HepG2 (cell line): ENCODE measurements at regions not wholly inside any gene's neighbourhood (a gene's known extent, or its start where the extent isn't known, plus 50 kb on each side); places are given as distances from the start of the nearest gene placed in this dataset.

Experiments
- ATAC-seq: fragments of 200-7000 bp; cut with Tn5 transposase; 3 replicates; pipeline ENCODE4 v1.9.1; 2020; ENCODE audit warnings: mild to moderate bottlenecking, moderate library complexity
- BruUV-seq: library from RNA; stranded (reverse); fragments of 400-500 nt; replicated peaks from 2 replicates; lab custom pipeline; 2021; lab: Mats Ljungman, UMichigan
- CTCF ChIA-PET: fragments of 300-600 bp; formaldehyde crosslinking; extraction: SDS; loops from one replicate; lab custom pipeline; 2021; ENCODE audit warnings: low total read pairs, inconsistent platforms, low intra/inter-chr PET ratio; lab: Yijun Ruan, JAX
- POLR2A ChIA-PET: fragments of 350-600 bp; sonication (Branson Sonifier 250); formaldehyde crosslinking; loops from one replicate; lab custom pipeline; 2020; ENCODE audit warnings: antibody characterized with exemption, inconsistent platforms; lab: Yijun Ruan, JAX
- DNase-seq: peaks from one replicate; pipeline ENCODE4 v3.0.0-alpha.2; 2015; ENCODE audit warnings: low spot score
- FAIRE-seq: peaks from 3 replicates; lab custom pipeline; 2011; peaks lifted over from hg19 to GRCh38; lab: Jason Lieb, UNC
- H2AFZ ChIP-seq: one replicate; pipeline ENCODE4 v1.6.1; 2011; ENCODE audit warnings: low read length, inconsistent platforms
- H3K27ac ChIP-seq: fragments of 300-600 bp; 3 replicates; pipeline ENCODE4 v1.8.0; 2011; ENCODE audit warnings: mixed run types, mild to moderate bottlenecking, mixed read lengths, low read length, inconsistent platforms; ENCODE audit not compliant: insufficient read depth; ENCODE audit errors: extremely low read length
- H3K27me3 ChIP-seq, 2 experiments: fragments of 200-600 bp in 1 of 2; 2 replicates in 1 of 2; 3 replicates in 1 of 2; pipeline versions ENCODE4 v1.6.0 to v1.8.0; 2011; ENCODE audit warnings: low read length in 2 of 2, mild to moderate bottlenecking in 2 of 2, moderate library complexity in 2 of 2, inconsistent platforms in 1 of 2; ENCODE audit not compliant: insufficient read depth in 2 of 2, control insufficient read depth in 1 of 2
- H3K36me3 ChIP-seq, 2 experiments: fragments of 200-600 bp in 1 of 2; replicated peaks in 1 of 2; 2 replicates in 1 of 2; 3 replicates in 1 of 2; pipeline versions ENCODE4 v1.5.1 to v1.8.0; 2011; ENCODE audit warnings: low read length in 2 of 2, inconsistent platforms in 1 of 2; ENCODE audit not compliant: insufficient read depth in 2 of 2, control insufficient read depth in 1 of 2
- H3K4me1 ChIP-seq: 2 replicates; pipeline ENCODE4 v1.5.1; 2012; ENCODE audit warnings: low read length, inconsistent platforms; ENCODE audit not compliant: insufficient read depth
- H3K4me2 ChIP-seq: 2 replicates; pipeline ENCODE4 v1.6.0; 2011; ENCODE audit warnings: low read depth, low read length, inconsistent platforms
- H3K4me3 ChIP-seq, 3 experiments: fragments of 200-600 bp in 1 of 3; sonication (generic), shearing (Covaris generic) in 1 of 3; replicated peaks in 1 of 3; 2 replicates each; pipeline ENCODE4 v1.5.1; 2011 to 2016; ENCODE audit warnings: low read length in 3 of 3, inconsistent platforms in 2 of 3, low read depth in 2 of 3, mild to moderate bottlenecking in 2 of 3, control low read depth in 1 of 3, mixed read lengths in 1 of 3; ENCODE audit not compliant: insufficient read depth in 1 of 3
- H3K79me2 ChIP-seq: one replicate; pipeline ENCODE4 v1.6.1; 2011; ENCODE audit warnings: low read length, inconsistent platforms; ENCODE audit not compliant: insufficient read depth
- H3K9ac ChIP-seq: 2 replicates; pipeline ENCODE4 v1.6.0; 2011; ENCODE audit warnings: mild to moderate bottlenecking, low read depth, low read length, inconsistent platforms; ENCODE audit not compliant: insufficient read depth
- H3K9me3 ChIP-seq: 2 replicates; pipeline ENCODE4 v1.5.1; 2012; ENCODE audit warnings: mild to moderate bottlenecking, low read length
- H4K20me1 ChIP-seq: 2 replicates; pipeline ENCODE4 v1.6.0; 2011; ENCODE audit warnings: inconsistent platforms, mild to moderate bottlenecking, low read length, moderate library complexity; ENCODE audit not compliant: insufficient read depth
- AKAP8 ChIP-seq: sonication (generic); formaldehyde crosslinking; IDR thresholded peaks from 2 replicates; pipeline ENCODE4 v1.5.1; 2020; ENCODE audit warnings: mild to moderate bottlenecking, missing genetic modification reagents
- ATF5 ChIP-seq: sonication (generic); formaldehyde crosslinking; IDR thresholded peaks from 2 replicates; pipeline ENCODE4 v1.4.0; 2020; ENCODE audit warnings: mild to moderate bottlenecking, low read depth, missing genetic modification reagents
- CEBPG ChIP-seq: IDR thresholded peaks from 2 replicates; pipeline ENCODE4 v1.6.1; 2016
- EEA1 ChIP-seq: sonication (generic); formaldehyde crosslinking; IDR thresholded peaks from 2 replicates; pipeline ENCODE4 v1.5.1; 2020; ENCODE audit warnings: mild to moderate bottlenecking, missing genetic modification reagents, borderline replicate concordance
- MAFF ChIP-seq: IDR thresholded peaks from 2 replicates; pipeline ENCODE4 v1.6.1; 2011; ENCODE audit warnings: low read depth, low read length, improper control_type of control experiment
- MAFK ChIP-seq, 2 experiments: IDR thresholded peaks in 1 of 2; conservative IDR thresholded peaks in 1 of 2; 2 replicates each; pipeline ENCODE4 v1.6.1; 2011; ENCODE audit warnings: improper control_type of control experiment in 2 of 2, low read length in 2 of 2
- MTF1 ChIP-seq: sonication (generic); formaldehyde crosslinking; IDR thresholded peaks from 2 replicates; pipeline ENCODE4 v1.5.0; 2020; ENCODE audit warnings: missing genetic modification reagents
- NCOA2 ChIP-seq: sonication (generic); formaldehyde crosslinking; IDR thresholded peaks from 2 replicates; pipeline ENCODE4 v1.8.0; 2022; ENCODE audit warnings: inconsistent platforms
- RBAK ChIP-seq: sonication (generic); formaldehyde crosslinking; IDR thresholded peaks from 2 replicates; pipeline ENCODE4 v1.5.1; 2020; ENCODE audit warnings: mild to moderate bottlenecking, missing genetic modification reagents
- RNF2 ChIP-seq: fragments of 450-650 bp; conservative IDR thresholded peaks from 2 replicates; pipeline ENCODE4 v1.6.1; 2016; ENCODE audit warnings: low read depth
- SIN3A ChIP-seq: IDR thresholded peaks from 2 replicates; pipeline ENCODE4 v1.6.1; 2011; ENCODE audit warnings: low read depth, mild to moderate bottlenecking, control low read depth, low read length, borderline replicate concordance
- SRSF4 ChIP-seq: fragments of 200-400 bp; formaldehyde crosslinking; IDR thresholded peaks from one replicate; pipeline ENCODE4 v1.6.1; 2018; ENCODE audit warnings: mild to moderate bottlenecking, low read depth, low read length, moderate library complexity; ENCODE audit not compliant: poor library complexity, severe bottlenecking
- STAG1 ChIP-seq: sonication (generic); formaldehyde crosslinking; IDR thresholded peaks from 2 replicates; pipeline ENCODE4 v1.4.0; 2020; ENCODE audit warnings: missing genetic modification reagents
- TEAD3 ChIP-seq: optimal IDR thresholded peaks from 2 replicates; pipeline ENCODE3; 2016; ENCODE audit warnings: borderline replicate concordance
- ZNF484 ChIP-seq: sonication (generic); formaldehyde crosslinking; IDR thresholded peaks from 2 replicates; pipeline ENCODE4 v1.5.1; 2020; ENCODE audit warnings: mild to moderate bottlenecking, low read depth, missing genetic modification reagents, borderline replicate concordance
- ZNF749 ChIP-seq: sonication (generic); formaldehyde crosslinking; IDR thresholded peaks from 2 replicates; pipeline ENCODE4 v1.8.0; 2022; ENCODE audit warnings: mild to moderate bottlenecking, missing genetic modification reagents, moderate library complexity, borderline replicate concordance
- WGBS: methylation state at CpG from one replicate; pipeline ENCODE4 v1.1.6; 2017; ENCODE audit warnings: low lambda C conversion rate; 5-methylcytosine and 5-hydroxymethylcytosine counted together
- in situ Hi-C: cut with HindIII; loops from 2 replicates; pipeline ENCODE4 v1.10.0; 2017; ENCODE audit warnings: low pct_unique_long_range_greater_than_20kb; ENCODE audit not compliant: extremely low pct_ligation_motif_present
- intact Hi-C: fragments of 100-400 bp; cut with micrococcal nuclease; formaldehyde crosslinking; loops from one replicate; pipeline ENCODE4 v1.10.0; 2022; ENCODE audit not compliant: unreplicated experiment
- TF ChIP-seq, protein P1 (sequence below): sonication (generic); formaldehyde crosslinking; IDR thresholded peaks from 2 replicates; pipeline ENCODE4 v1.5.0; 2020; ENCODE audit warnings: missing genetic modification reagents
- TF ChIP-seq, protein P2 (sequence below): IDR thresholded peaks from 2 replicates; pipeline ENCODE4 v1.6.1; 2018; ENCODE audit warnings: missing genetic modification reagents

DNA sequence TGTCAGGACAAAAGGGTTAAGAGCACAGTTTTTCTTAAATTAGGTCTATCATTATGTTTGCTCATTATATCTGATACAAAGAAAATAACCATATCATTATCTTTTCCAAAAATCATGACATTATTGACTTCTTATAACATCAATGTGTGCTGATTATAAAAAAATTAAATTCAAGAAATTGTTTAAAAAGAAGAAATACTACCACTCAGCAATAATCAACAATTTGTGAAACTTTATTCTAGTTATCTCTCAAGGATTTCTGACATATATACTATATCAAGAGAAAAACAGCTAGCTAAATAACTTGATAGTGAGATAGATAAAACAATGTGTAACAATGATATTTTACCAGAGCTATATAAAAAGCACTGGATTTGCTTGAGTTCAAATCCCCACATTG lies 360.7 kb upstream of the PHF14 start:
- no peaks in the 10 kb centered on the region for H3K4me1 ChIP-seq
- intact Hi-C loops (no loop called here), in situ Hi-C loops (no loop called here)
- H3K27me3 ChIP-seq = no peaks in the 10 kb centered on the region; a peak in 1 of 5 replicates
- H4K20me1 ChIP-seq = no peaks in the 10 kb centered on the region
- H3K79me2 ChIP-seq = no peaks in the 10 kb centered on the region
- no peak overlapping the region for H3K27ac ChIP-seq
- DNase-seq (no peak), ATAC-seq (no peak), FAIRE-seq (no peak)
- BruUV-seq = no TSS peak
- no peak overlapping the region for H3K4me2 ChIP-seq
- H3K4me3 ChIP-seq = no peak overlapping the region
- H2AFZ ChIP-seq = no peak overlapping the region
- CTCF ChIA-PET = no interaction called here
- H3K9me3 ChIP-seq = no peaks in the 10 kb centered on the region; the same call in 1 of the 2 replicates
- POLR2A ChIA-PET = no interaction called here
- TF ChIP-seq MAFF = peak; percentile 29; the same call in 1 of the 2 replicates
- TF ChIP-seq SRSF4 = no peak
- no peak for TF ChIP-seq RNF2
- TF ChIP-seq MAFK (conservative IDR thresholded peaks at IDR 0.05 in 1 of 2, IDR thresholded peaks at IDR 0.05 in 1 of 2; ENCODE audit: low read length in 2 of 2) = peak; percentile 18 to 63; a peak in 3 of 4 replicates
- no peaks in the 10 kb centered on the region for H3K36me3 ChIP-seq
- no peak overlapping the region for H3K9ac ChIP-seq

- Histone ChIP-seq H4K20me1 (no peaks in the 10 kb centered on the region), H3K4me1 (no peaks in the 10 kb centered on the region), H3K4me2 (no peak overlapping the region), H3K4me3 (no peak overlapping the region), H3K27me3 (no peaks in the 10 kb centered on the region), H3K27ac (no peak overlapping the region), H2AFZ (no peak overlapping the region), H3K79me2 (no peaks in the 10 kb centered on the region), H3K9ac (no peak overlapping the region), H3K36me3 (no peaks in the 10 kb centered on the region), H3K9me3 (no peaks in the 10 kb centered on the region; the same call in 1 of the 2 replicates)
- in situ Hi-C loops (no loop called here), intact Hi-C loops (no loop called here)
- no peak for ATAC-seq
- ChIA-PET CTCF (no interaction called here), POLR2A (no interaction called here)
- 2% methylated on average over 3 of the region's 3 CpGs for WGBS
- DNase-seq = no peak
- no peak for FAIRE-seq
- TF ChIP-seq NCOA2 (CRISPR knock-in tag) (no peak), CEBPG (CRISPR knock-in tag) (no peak), ATF5 (CRISPR knock-in tag) (no peak), AKAP8 (CRISPR knock-in tag) (no peak), STAG1 (CRISPR knock-in tag) (no peak), TEAD3 (CRISPR knock-in tag) (no peak), EEA1 (CRISPR knock-in tag) (no peak), SIN3A (no peak), ZNF484 (CRISPR knock-in tag) (no peak), RBAK (CRISPR knock-in tag) (no peak), ZNF749 (CRISPR knock-in tag) (no peak), MTF1 (no peak)
- TF ChIP-seq, protein P1, sequence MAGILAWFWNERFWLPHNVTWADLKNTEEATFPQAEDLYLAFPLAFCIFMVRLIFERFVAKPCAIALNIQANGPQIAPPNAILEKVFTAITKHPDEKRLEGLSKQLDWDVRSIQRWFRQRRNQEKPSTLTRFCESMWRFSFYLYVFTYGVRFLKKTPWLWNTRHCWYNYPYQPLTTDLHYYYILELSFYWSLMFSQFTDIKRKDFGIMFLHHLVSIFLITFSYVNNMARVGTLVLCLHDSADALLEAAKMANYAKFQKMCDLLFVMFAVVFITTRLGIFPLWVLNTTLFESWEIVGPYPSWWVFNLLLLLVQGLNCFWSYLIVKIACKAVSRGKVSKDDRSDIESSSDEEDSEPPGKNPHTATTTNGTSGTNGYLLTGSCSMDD (CRISPR knock-in tag) = no peak
- TF ChIP-seq, protein P2, sequence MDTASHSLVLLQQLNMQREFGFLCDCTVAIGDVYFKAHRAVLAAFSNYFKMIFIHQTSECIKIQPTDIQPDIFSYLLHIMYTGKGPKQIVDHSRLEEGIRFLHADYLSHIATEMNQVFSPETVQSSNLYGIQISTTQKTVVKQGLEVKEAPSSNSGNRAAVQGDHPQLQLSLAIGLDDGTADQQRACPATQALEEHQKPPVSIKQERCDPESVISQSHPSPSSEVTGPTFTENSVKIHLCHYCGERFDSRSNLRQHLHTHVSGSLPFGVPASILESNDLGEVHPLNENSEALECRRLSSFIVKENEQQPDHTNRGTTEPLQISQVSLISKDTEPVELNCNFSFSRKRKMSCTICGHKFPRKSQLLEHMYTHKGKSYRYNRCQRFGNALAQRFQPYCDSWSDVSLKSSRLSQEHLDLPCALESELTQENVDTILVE (CRISPR knock-in tag) = no peak
- BruUV-seq = no TSS peak
These were observed 354.7 kb upstream of the PHF14 start for GRCh38 chr7:10618953-10619352.
